Stimulated activated naive CD8-positive, alpha-beta T cell treated with anti-CD3 and anti-CD28 coated beads, Interleukin-15, amount 100 ng/mL, for 72 hours (primary cell): ENCODE measurements at regions not wholly inside any gene's neighbourhood (a gene's known extent, or its start where the extent isn't known, plus 50 kb on each side); places are given as distances from the start of the nearest gene placed in this dataset.
"Not testable (repeated sequence)": the region's sequence is repeated elsewhere in the genome, so short reads cannot be mapped to it uniquely, and the experiment has no call there.

Source experiments
- ATAC-seq: fragments of 150-1000 bp; cut with Tn5 transposase; 2 replicates; pipeline ENCODE4 v1.10.0; 2021; ENCODE audit warnings: mild to moderate bottlenecking, moderate library complexity
- DNase-seq, 2 donors: peaks; one replicate each; pipeline ENCODE4 v3.0.0; 2021 to 2022
- H3K27ac Mint-ChIP-seq, 2 donors: one replicate each; pipeline ENCODE4 v1.8.0; 2022; ENCODE audit warnings: mild to moderate bottlenecking in 2 of 2, mixed read lengths in 2 of 2, moderate library complexity in 2 of 2
- H3K27me3 Mint-ChIP-seq: one replicate; pipeline ENCODE4 v1.8.0; 2022; ENCODE audit warnings: mixed read lengths
- H3K4me1 Mint-ChIP-seq: one replicate; pipeline ENCODE4 v1.8.0; 2022; ENCODE audit warnings: mild to moderate bottlenecking, mixed read lengths
- H3K4me3 Mint-ChIP-seq, 2 donors: one replicate each; pipeline ENCODE4 v1.8.0; 2022; ENCODE audit warnings: mild to moderate bottlenecking in 2 of 2, mixed read lengths in 2 of 2, moderate library complexity in 1 of 2
- H3K9me3 Mint-ChIP-seq, 2 donors: one replicate each; pipeline ENCODE4 v1.8.0; 2022; ENCODE audit warnings: mixed read lengths in 2 of 2

- Mint-ChIP-seq H3K4me3 (no peak overlapping the region), H3K9me3 (no peaks in the 10 kb centered on the region), H3K4me1 (no peaks in the 10 kb centered on the region), H3K27ac (no peak overlapping the region), H3K27me3 (no peaks in the 10 kb centered on the region)
- DNase-seq = no peak
- no peak for ATAC-seq
These were observed 130.1 kb upstream of the SOD1 start for GRCh38 chr21:31529406-31529805.

DNA sequence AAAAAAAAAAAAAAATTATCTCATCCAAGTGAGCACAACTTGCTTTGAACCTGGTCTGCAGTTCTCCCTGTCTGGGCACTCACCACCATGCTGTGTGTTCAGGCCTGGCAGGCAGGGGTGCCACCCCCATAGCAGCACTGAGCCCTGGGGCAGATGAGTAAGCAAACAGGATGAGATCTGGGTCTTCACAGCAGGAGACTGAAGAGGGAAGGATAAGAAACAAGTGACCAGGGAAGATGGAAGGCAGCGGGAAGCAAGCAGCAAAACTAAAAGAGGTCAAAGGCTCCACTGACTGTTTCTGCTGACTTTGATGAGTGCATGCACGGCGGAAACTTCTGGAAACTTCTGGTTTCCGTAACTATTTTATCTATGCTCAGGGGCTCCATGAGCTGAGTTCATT is 133.5 kb upstream of the SOD1 start:
- Mint-ChIP-seq H3K27ac (peak overlapping the region in 1 of 2 donors; percentile 14), H3K4me3 (no peak overlapping the region), H3K4me1 (no peaks in the 10 kb centered on the region), H3K27me3 (no peaks in the 10 kb centered on the region), H3K9me3 (no peaks in the 10 kb centered on the region)
- ATAC-seq = no peak
- no peak for DNase-seq

- no peak for DNase-seq
- Mint-ChIP-seq H3K4me3 (no peak overlapping the region), H3K9me3 (no peaks in the 10 kb centered on the region), H3K4me1 (no peaks in the 10 kb centered on the region), H3K27ac (no peak overlapping the region), H3K27me3 (no peaks in the 10 kb centered on the region)
- ATAC-seq = no peak
These were observed 135.4 kb upstream of the SOD1 start for GRCh38 chr21:31524140-31524539.

DNA sequence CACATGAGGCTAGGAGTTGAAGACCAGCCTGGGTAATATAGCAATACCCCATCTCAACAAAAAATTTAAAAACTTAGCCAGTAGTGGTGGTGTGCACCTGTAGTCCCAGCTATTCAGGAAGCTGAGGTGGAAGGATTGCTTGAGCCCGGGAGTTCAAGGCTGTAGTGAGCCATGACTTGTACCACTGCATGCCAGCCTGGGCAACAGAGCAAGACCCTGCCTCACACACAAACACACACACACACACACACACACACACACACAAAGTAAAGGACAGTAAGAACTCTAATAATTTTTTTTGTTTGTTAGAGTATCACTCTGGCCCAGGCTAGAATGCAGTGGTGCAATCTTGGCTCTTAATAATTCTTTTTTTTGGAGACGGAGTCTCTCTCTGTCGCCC is 138.0 kb upstream of the SOD1 start:
- no peak for DNase-seq
- no peak overlapping the region for H3K27ac Mint-ChIP-seq
- H3K27me3 Mint-ChIP-seq = no peaks in the 10 kb centered on the region
- H3K4me3 Mint-ChIP-seq = no peak overlapping the region
- no peak for ATAC-seq
- H3K4me1 Mint-ChIP-seq = peaks cover 8% of the 10 kb centered on the region
- H3K9me3 Mint-ChIP-seq = no peaks in the 10 kb centered on the region

DNA sequence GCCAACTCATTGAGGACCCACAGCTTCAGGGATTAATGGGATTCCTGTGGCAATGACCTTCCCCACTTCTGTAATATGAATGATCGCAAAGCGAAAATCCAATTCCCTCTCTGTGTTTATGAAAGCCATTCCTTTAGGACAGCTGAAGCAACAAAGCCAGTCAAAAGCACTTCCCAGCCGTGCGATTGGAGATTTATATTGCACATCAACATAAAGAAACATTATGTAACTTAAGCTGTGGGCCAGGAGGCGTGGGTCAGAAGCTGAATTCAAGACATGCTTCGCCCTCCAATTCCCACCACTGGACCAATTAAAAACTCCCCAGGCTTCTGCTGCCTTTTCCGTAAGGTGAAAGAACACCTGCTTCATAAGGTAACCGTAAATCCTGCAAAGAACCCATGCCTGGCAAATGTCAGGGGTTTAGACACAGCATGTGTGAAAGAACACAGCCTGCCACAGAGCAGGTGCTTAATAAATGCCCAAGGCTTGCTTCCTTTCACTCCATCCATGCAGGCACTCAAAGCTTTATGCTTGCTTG is 138.9 kb upstream of the SOD1 start:
- Mint-ChIP-seq H3K27ac (no peak overlapping the region), H3K9me3 (no peaks in the 10 kb centered on the region), H3K4me3 (no peak overlapping the region), H3K4me1 (peaks cover 8% of the 10 kb centered on the region), H3K27me3 (no peaks in the 10 kb centered on the region)
- ATAC-seq (no peak), DNase-seq (no peak)

DNA sequence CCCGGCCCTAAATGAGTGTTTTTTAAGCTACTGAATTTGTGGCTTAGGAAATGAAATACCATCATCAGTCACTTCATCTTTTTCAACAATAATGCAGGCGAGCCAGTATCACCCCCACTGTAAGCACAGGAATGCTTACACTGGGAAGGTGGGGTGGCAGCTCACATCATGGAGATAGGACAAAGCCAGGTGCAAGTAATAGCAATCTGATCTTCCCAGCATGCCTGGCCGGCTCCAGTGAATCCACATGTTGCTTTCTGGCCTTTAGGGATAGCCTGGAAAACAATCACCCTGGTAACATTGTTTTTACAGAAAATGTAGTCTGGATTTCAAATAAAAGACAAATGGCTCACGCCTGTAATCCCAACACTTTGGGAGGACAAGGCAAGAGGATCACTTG is 140.9 kb upstream of the SOD1 start:
- H3K27me3 Mint-ChIP-seq = no peaks in the 10 kb centered on the region
- peaks cover 8% of the 10 kb centered on the region for H3K4me1 Mint-ChIP-seq
- ATAC-seq (no peak), DNase-seq (no peak)
- no peaks in the 10 kb centered on the region for H3K9me3 Mint-ChIP-seq
- no peak overlapping the region for H3K27ac Mint-ChIP-seq
- H3K4me3 Mint-ChIP-seq = no peak overlapping the region

- Mint-ChIP-seq H3K27me3 (no peaks in the 10 kb centered on the region), H3K27ac (no peak overlapping the region), H3K9me3 (no peaks in the 10 kb centered on the region), H3K4me3 (no peak overlapping the region), H3K4me1 (peaks cover 8% of the 10 kb centered on the region)
- DNase-seq = no peak
- no peak for ATAC-seq
These were observed 141.7 kb upstream of the SOD1 start for GRCh38 chr21:31517664-31518414.

- Mint-ChIP-seq H3K27ac (no peak overlapping the region), H3K27me3 (no peaks in the 10 kb centered on the region), H3K9me3 (no peaks in the 10 kb centered on the region), H3K4me3 (no peak overlapping the region), H3K4me1 (peaks cover 13% of the 10 kb centered on the region)
- DNase-seq (no peak), ATAC-seq (no peak)
These were observed 144.2 kb upstream of the SOD1 start for GRCh38 chr21:31515253-31515652.

GRCh38 chr21:31514598-31514997 is 144.9 kb upstream of the SOD1 start:
- DNase-seq (no peak), ATAC-seq (no peak)
- H3K27me3 Mint-ChIP-seq = no peaks in the 10 kb centered on the region
- no peaks in the 10 kb centered on the region for H3K9me3 Mint-ChIP-seq
- H3K4me3 Mint-ChIP-seq = no peak overlapping the region
- no peak overlapping the region for H3K27ac Mint-ChIP-seq
- H3K4me1 Mint-ChIP-seq = peaks cover 20% of the 10 kb centered on the region

GRCh38 chr21:31513541-31513940 is 146.0 kb upstream of the SOD1 start:
- peaks cover 29% of the 10 kb centered on the region for H3K4me1 Mint-ChIP-seq
- H3K27me3 Mint-ChIP-seq, H3K9me3 Mint-ChIP-seq, DNase-seq, H3K4me3 Mint-ChIP-seq, H3K27ac Mint-ChIP-seq, ATAC-seq: not testable (repeated sequence)

GRCh38 chr21:31511999-31512398 is 147.5 kb upstream of the SOD1 start:
- not testable (repeated sequence) for H3K27me3 Mint-ChIP-seq
- H3K4me1 Mint-ChIP-seq = peaks cover 22% of the 10 kb centered on the region

DNA sequence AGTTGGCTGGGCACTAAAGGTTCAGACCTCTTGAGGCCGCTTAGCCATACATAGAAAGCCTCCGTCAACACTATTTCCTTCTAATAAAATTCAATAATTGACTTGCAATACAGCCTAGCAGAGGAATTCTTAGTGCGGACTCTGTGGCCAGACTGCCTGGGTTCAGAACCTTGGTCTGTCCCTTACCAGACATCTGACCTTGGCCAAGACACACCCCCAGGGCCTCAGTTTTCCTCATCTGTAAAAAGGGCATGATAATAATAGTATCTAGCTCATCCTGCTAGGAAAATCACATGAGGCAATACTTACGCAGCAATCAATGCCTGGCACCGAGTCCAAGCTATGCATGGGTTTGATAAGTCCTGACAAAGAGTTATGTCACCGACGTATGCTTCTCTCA is 148.2 kb upstream of the SOD1 start:
- no peaks in the 10 kb centered on the region for H3K27me3 Mint-ChIP-seq
- ATAC-seq (no peak), DNase-seq (no peak)
- H3K4me3 Mint-ChIP-seq = no peak overlapping the region
- no peak overlapping the region for H3K27ac Mint-ChIP-seq
- peaks cover 29% of the 10 kb centered on the region for H3K4me1 Mint-ChIP-seq
- H3K9me3 Mint-ChIP-seq = no peaks in the 10 kb centered on the region

More at GRCh38 chr21:31511999-31512398, 147.5 kb upstream of the SOD1 start:
- H3K9me3 Mint-ChIP-seq, DNase-seq, H3K27ac Mint-ChIP-seq, H3K4me3 Mint-ChIP-seq, ATAC-seq: not testable (repeated sequence)

DNA sequence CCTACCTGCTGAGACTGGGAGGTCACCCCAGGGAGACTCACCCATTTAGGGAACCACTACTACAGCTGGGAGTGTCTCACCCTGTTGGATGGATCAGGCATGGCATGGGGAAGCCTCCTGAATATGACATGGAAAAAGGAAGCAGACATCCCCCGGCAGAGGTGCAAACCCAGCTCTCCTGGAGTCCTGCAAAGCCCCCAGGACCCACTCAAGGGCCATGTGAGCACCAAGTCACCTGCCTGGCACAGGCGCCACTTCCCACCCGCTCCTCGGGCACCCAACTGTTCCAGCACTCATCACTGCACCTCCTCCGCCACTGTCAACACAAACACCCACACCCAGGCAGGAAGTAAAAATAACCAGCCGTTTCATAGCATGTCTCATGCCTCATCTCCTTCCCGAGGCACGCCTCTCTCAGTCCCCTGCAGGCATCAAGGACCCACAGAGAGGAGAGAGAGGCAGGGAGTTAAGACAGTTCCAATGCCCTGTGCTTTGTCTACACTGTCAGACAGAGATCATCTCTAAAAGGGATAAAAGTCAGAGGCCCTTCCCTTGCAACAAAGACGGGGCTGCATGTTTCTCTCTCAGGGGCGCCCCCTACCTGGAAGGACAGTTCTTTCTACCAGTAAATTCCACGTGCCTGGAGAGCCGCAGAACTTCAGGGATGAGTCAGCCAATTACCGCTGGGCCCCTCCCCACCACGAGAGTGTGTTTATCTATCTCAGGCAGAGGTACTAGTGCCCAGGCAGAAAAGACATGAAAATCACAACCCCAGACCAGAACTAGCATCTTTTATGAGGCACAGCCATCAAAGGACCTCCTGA is 150.1 kb upstream of the SOD1 start:
- Mint-ChIP-seq H3K4me1 (peaks cover 34% of the 10 kb centered on the region), H3K27ac (peak overlapping the region in 1 of 2 donors; percentile 2), H3K27me3 (no peaks in the 10 kb centered on the region), H3K9me3 (no peaks in the 10 kb centered on the region), H3K4me3 (peak overlapping the region; percentile 19 to 33)
- DNase-seq = peak; percentile 80 to 86
- peak; percentile 95 for ATAC-seq

GRCh38 chr21:31505975-31506374 is 153.5 kb upstream of the SOD1 start:
- no peak for ATAC-seq
- peak overlapping the region in 1 of 2 donors; percentile 2 for H3K27ac Mint-ChIP-seq
- DNase-seq = no peak

GRCh38 chr21:31503939-31504338 is 155.6 kb upstream of the SOD1 start:
- Mint-ChIP-seq H3K27me3 (no peaks in the 10 kb centered on the region), H3K4me3 (no peak overlapping the region), H3K9me3 (no peaks in the 10 kb centered on the region), H3K27ac (no peak overlapping the region), H3K4me1 (peaks cover 16% of the 10 kb centered on the region)
- ATAC-seq = no peak
- no peak for DNase-seq

More at GRCh38 chr21:31505975-31506374, 153.5 kb upstream of the SOD1 start:
- Mint-ChIP-seq H3K9me3 (no peaks in the 10 kb centered on the region), H3K4me1 (peaks cover 34% of the 10 kb centered on the region), H3K27me3 (no peaks in the 10 kb centered on the region), H3K4me3 (no peak overlapping the region)

GRCh38 chr21:31503467-31503866 is 156.0 kb upstream of the SOD1 start:
- Mint-ChIP-seq H3K4me3 (no peak overlapping the region), H3K27ac (no peak overlapping the region), H3K27me3 (no peaks in the 10 kb centered on the region), H3K4me1 (peaks cover 12% of the 10 kb centered on the region), H3K9me3 (no peaks in the 10 kb centered on the region)
- ATAC-seq (no peak), DNase-seq (no peak)
